MM.1S (cell line): ENCODE measurements at regions not wholly inside any gene's neighbourhood (a gene's known extent, or its start where the extent isn't known, plus 50 kb on each side); places are given as distances from the start of the nearest gene placed in this dataset.

Experiments
- DNase-seq: peaks from one replicate; pipeline ENCODE4 v3.0.0-alpha.2; 2015
- H2AFZ ChIP-seq: fragments of 300-600 bp; sonication (generic); 2 replicates; pipeline ENCODE4 v1.6.0; 2016; ENCODE audit warnings: antibody characterized with exemption, low read length
- H3F3A ChIP-seq: fragments of 300-600 bp; sonication (generic); 2 replicates; pipeline ENCODE4 v1.6.1; 2016; ENCODE audit warnings: mild to moderate bottlenecking, antibody characterized with exemption, low read length, moderate library complexity, mixed read lengths; ENCODE audit not compliant: insufficient read depth
- H3K27ac ChIP-seq: fragments of 300-600 bp; sonication (generic); 2 replicates; pipeline ENCODE4 v1.5.1; 2016; ENCODE audit warnings: mild to moderate bottlenecking, low read length
- H3K27me3 ChIP-seq: fragments of 300-600 bp; sonication (generic); replicated peaks from 2 replicates; pipeline ENCODE4 v1.6.0; 2016; ENCODE audit warnings: low read length; ENCODE audit not compliant: insufficient read depth
- H3K36me3 ChIP-seq: fragments of 300-600 bp; sonication (generic); replicated peaks from 2 replicates; pipeline ENCODE4 v1.6.1; 2016; ENCODE audit warnings: mild to moderate bottlenecking, low read length, mixed read lengths; ENCODE audit not compliant: insufficient read depth
- H3K4me1 ChIP-seq: fragments of 300-600 bp; sonication (generic); 2 replicates; pipeline ENCODE4 v1.6.1; 2016; ENCODE audit warnings: low read length, mixed read lengths
- H3K4me2 ChIP-seq: fragments of 300-600 bp; sonication (generic); 2 replicates; pipeline ENCODE4 v1.6.0; 2016; ENCODE audit warnings: low read depth, low read length
- H3K4me3 ChIP-seq: fragments of 300-600 bp; sonication (generic); 2 replicates; pipeline ENCODE4 v1.5.1; 2016; ENCODE audit warnings: low read length, mixed read lengths
- H3K79me2 ChIP-seq: fragments of 300-600 bp; sonication (generic); 2 replicates; pipeline ENCODE4 v1.6.1; 2016; ENCODE audit warnings: mixed run types, low read length, mixed read lengths
- H3K9ac ChIP-seq: fragments of 300-600 bp; sonication (generic); 2 replicates; pipeline ENCODE4 v1.6.1; 2016; ENCODE audit warnings: low read length, mixed read lengths
- H3K9me2 ChIP-seq: fragments of 300-600 bp; sonication (generic); replicated peaks from 2 replicates; pipeline ENCODE4 v1.6.1; 2016; ENCODE audit warnings: mild to moderate bottlenecking, low read length, mixed read lengths; ENCODE audit not compliant: insufficient read depth
- H3K9me3 ChIP-seq: fragments of 300-600 bp; sonication (generic); replicated peaks from 2 replicates; pipeline ENCODE4 v1.6.1; 2016; ENCODE audit warnings: mild to moderate bottlenecking, low read length, mixed read lengths; ENCODE audit not compliant: insufficient read depth
- H4K20me1 ChIP-seq: fragments of 300-600 bp; sonication (generic); 2 replicates; pipeline ENCODE4 v1.6.1; 2016; ENCODE audit warnings: mild to moderate bottlenecking, low read length, moderate library complexity, mixed read lengths; ENCODE audit not compliant: insufficient read depth
- EZH2 ChIP-seq: fragments of 300-600 bp; sonication (generic); optimal IDR thresholded peaks from 2 replicates; pipeline ENCODE3; 2017; ENCODE audit warnings: low read depth, mild to moderate bottlenecking, antibody characterized with exemption, low read length, mixed read lengths
- EZH2phosphoT487 ChIP-seq: fragments of 300-600 bp; sonication (generic); IDR thresholded peaks from 2 replicates; pipeline ENCODE4 v1.6.1; 2018; ENCODE audit warnings: antibody characterized with exemption, low read length
- TF ChIP-seq, protein P1 (sequence below): fragments of 300-600 bp; sonication (generic); IDR thresholded peaks from 2 replicates; pipeline ENCODE4 v1.5.1; 2016; ENCODE audit warnings: antibody characterized with exemption, low read length, mixed read lengths

DNA sequence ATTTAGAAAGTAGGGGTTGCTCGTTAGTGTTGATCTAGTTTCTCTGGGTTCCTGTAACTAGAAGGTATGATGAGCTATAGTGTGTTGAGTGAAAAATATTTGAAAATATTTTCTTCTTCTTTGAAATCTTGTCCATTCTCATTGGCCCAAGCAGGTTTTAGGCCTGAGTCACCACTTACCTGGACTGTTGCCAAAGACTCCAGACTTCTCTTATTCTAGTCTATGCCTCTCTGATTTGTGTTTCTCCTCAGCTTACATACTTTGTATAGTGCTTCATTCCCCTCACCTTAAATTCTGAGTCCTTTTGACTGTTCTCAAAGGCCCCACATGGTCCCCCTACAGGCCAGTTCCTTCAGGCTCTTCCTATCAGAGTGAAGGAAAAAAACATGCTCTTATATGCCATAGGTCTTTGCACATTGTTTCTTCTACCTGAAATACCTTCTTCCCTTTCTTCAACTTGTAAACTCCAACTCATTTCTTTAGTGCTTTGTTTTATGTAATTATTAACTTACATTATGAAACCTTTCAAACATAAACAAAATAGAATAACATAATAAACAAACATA, 258.2 kb downstream of the PPP1R2C start:
- no peaks in the 10 kb centered on the region for H4K20me1 ChIP-seq
- no peak overlapping the region for H2AFZ ChIP-seq
- no peak overlapping the region for H3K27ac ChIP-seq
- H3K4me3 ChIP-seq = no peak overlapping the region
- H3K4me1 ChIP-seq = no peaks in the 10 kb centered on the region
- no peaks in the 10 kb centered on the region for H3K79me2 ChIP-seq
- no peaks in the 10 kb centered on the region for H3K36me3 ChIP-seq
- H3K4me2 ChIP-seq = no peak overlapping the region
- H3K27me3 ChIP-seq = no peaks in the 10 kb centered on the region
- no peaks in the 10 kb centered on the region for H3K9me2 ChIP-seq
- no peaks in the 10 kb centered on the region for H3K9me3 ChIP-seq
- H3K9ac ChIP-seq = no peak overlapping the region
- no peaks in the 10 kb centered on the region for H3F3A ChIP-seq
- no peak for DNase-seq
- TF ChIP-seq EZH2phosphoT487 (no peak), EZH2 (no peak)
- TF ChIP-seq, protein P1, sequence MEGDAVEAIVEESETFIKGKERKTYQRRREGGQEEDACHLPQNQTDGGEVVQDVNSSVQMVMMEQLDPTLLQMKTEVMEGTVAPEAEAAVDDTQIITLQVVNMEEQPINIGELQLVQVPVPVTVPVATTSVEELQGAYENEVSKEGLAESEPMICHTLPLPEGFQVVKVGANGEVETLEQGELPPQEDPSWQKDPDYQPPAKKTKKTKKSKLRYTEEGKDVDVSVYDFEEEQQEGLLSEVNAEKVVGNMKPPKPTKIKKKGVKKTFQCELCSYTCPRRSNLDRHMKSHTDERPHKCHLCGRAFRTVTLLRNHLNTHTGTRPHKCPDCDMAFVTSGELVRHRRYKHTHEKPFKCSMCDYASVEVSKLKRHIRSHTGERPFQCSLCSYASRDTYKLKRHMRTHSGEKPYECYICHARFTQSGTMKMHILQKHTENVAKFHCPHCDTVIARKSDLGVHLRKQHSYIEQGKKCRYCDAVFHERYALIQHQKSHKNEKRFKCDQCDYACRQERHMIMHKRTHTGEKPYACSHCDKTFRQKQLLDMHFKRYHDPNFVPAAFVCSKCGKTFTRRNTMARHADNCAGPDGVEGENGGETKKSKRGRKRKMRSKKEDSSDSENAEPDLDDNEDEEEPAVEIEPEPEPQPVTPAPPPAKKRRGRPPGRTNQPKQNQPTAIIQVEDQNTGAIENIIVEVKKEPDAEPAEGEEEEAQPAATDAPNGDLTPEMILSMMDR = no peak

DNA sequence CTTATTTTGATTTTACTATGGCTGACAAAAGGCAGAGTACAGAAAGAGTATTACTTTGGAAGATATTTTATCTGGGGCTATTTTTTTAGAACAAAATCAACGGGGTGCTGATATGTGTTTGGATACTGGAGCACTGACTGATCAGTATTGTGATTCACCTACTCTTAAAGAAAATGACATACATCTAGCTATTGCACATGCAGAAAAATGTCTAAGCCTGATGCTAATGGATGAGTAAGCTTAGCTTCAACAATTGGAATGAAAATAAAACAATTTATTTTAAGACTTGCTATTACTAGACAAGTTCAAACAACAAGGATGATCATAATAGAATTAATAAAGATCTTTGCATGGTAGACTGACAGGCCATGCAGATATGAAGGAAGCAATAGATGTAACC, 262.0 kb downstream of the PPP1R2C start:
- Histone ChIP-seq H3K9me3 (no peaks in the 10 kb centered on the region), H3K27ac (no peak overlapping the region), H3K9me2 (no peaks in the 10 kb centered on the region), H3K9ac (no peak overlapping the region), H3F3A (no peaks in the 10 kb centered on the region), H4K20me1 (no peaks in the 10 kb centered on the region), H2AFZ (no peak overlapping the region), H3K4me2 (no peak overlapping the region), H3K27me3 (no peaks in the 10 kb centered on the region), H3K4me1 (no peaks in the 10 kb centered on the region), H3K79me2 (no peaks in the 10 kb centered on the region), H3K4me3 (no peak overlapping the region), H3K36me3 (no peaks in the 10 kb centered on the region)
- TF ChIP-seq EZH2phosphoT487 (no peak), EZH2 (no peak)
- TF ChIP-seq, protein P1 = no peak
- DNase-seq = no peak

DNA sequence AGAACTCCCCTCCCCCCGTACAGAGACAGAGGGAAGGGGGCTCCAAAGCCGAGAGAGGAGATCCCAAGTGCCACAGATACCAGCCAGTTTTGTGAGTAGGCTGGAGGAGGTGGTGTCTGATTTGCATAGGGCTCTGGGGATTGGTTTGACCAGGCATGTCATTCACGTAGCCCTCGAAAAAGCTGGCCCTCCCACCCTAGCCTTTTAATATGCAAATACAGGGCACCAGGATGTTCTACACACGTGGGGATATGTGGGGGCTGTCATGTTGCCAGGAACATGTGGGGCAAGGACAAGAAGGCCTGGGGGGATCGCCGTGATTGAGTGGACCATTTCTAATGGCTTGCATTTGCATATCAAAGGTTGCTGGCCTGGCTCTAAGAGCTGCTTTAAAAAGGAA, 272.9 kb downstream of the PPP1R2C start:
- Histone ChIP-seq H4K20me1 (no peaks in the 10 kb centered on the region), H3K36me3 (no peaks in the 10 kb centered on the region), H3K27me3 (no peaks in the 10 kb centered on the region), H3K4me2 (no peak overlapping the region), H3K27ac (no peak overlapping the region), H3K9me2 (no peaks in the 10 kb centered on the region), H3K9ac (no peak overlapping the region), H3F3A (no peaks in the 10 kb centered on the region), H3K4me3 (no peak overlapping the region), H3K79me2 (no peaks in the 10 kb centered on the region), H3K9me3 (no peaks in the 10 kb centered on the region), H3K4me1 (no peaks in the 10 kb centered on the region), H2AFZ (no peak overlapping the region)
- no peak for DNase-seq
- TF ChIP-seq EZH2phosphoT487 = no peak
- no peak for TF ChIP-seq EZH2
- TF ChIP-seq, protein P1 = no peak
